Astrocyte (in vitro differentiated cells and primary cell): ENCODE measurements at regions not wholly inside any gene's neighbourhood (a gene's known extent, or its start where the extent isn't known, plus 50 kb on each side); places are given as distances from the start of the nearest gene placed in this dataset.

Experiments used
- DNase-seq: peaks from one replicate; pipeline ENCODE4 v3.0.0-alpha.2; 2010; ENCODE audit warnings: low read depth
- FAIRE-seq: peaks from 2 replicates; lab custom pipeline; 2011; peaks lifted over from hg19 to GRCh38; lab: Jason Lieb, UNC
- H2AFZ ChIP-seq: 2 replicates; pipeline ENCODE4 v1.6.0; 2012; ENCODE audit warnings: low read depth, low read length, inconsistent platforms
- H3K27ac ChIP-seq: 2 replicates; pipeline ENCODE4 v1.5.1; 2011; ENCODE audit warnings: low read depth, low read length, inconsistent platforms
- H3K27me3 ChIP-seq: 2 replicates; pipeline ENCODE4 v1.6.0; 2011; ENCODE audit warnings: low read length, inconsistent platforms; ENCODE audit not compliant: insufficient read depth
- H3K36me3 ChIP-seq: 2 replicates; pipeline ENCODE4 v1.5.1; 2011; ENCODE audit warnings: low read length, inconsistent platforms; ENCODE audit not compliant: insufficient read depth
- H3K4me1 ChIP-seq: 2 replicates; pipeline ENCODE4 v1.5.1; 2011; ENCODE audit warnings: low read length, inconsistent platforms; ENCODE audit not compliant: insufficient read depth
- H3K4me2 ChIP-seq: 2 replicates; pipeline ENCODE4 v1.6.0; 2012; ENCODE audit warnings: low read length, inconsistent platforms
- H3K4me3 ChIP-seq: 2 replicates; pipeline ENCODE4 v1.5.1; 2011; ENCODE audit warnings: low read depth, mild to moderate bottlenecking, low read length, inconsistent platforms; ENCODE audit not compliant: insufficient read depth
- H3K79me2 ChIP-seq: 2 replicates; pipeline ENCODE4 v1.6.0; 2012; ENCODE audit warnings: mild to moderate bottlenecking, low read length, inconsistent platforms; ENCODE audit not compliant: insufficient read depth
- H3K9ac ChIP-seq: 2 replicates; pipeline ENCODE4 v1.6.0; 2012; ENCODE audit warnings: mild to moderate bottlenecking, low read length, inconsistent platforms
- H3K9me3 ChIP-seq: 2 replicates; pipeline ENCODE4 v1.5.1; 2012; ENCODE audit warnings: low read depth, mild to moderate bottlenecking, low read length, inconsistent platforms; ENCODE audit not compliant: insufficient read depth
- H4K20me1 ChIP-seq: 2 replicates; pipeline ENCODE4 v1.6.0; 2012; ENCODE audit warnings: low read length, inconsistent platforms; ENCODE audit not compliant: insufficient read depth
- H3K27ac Mint-ChIP-seq: one replicate; pipeline ENCODE4 v1.8.0; 2021; ENCODE audit warnings: mild to moderate bottlenecking, mixed read lengths; ENCODE audit not compliant: unreplicated experiment
- H3K27me3 Mint-ChIP-seq: one replicate; pipeline ENCODE4 v1.8.0; 2021; ENCODE audit warnings: low read depth, mixed read lengths; ENCODE audit not compliant: unreplicated experiment
- H3K36me3 Mint-ChIP-seq: one replicate; pipeline ENCODE4 v1.8.0; 2021; ENCODE audit warnings: low read depth, mixed read lengths; ENCODE audit not compliant: unreplicated experiment
- H3K4me1 Mint-ChIP-seq: one replicate; pipeline ENCODE4 v1.8.0; 2021; ENCODE audit warnings: low read depth, mixed read lengths; ENCODE audit not compliant: unreplicated experiment
- H3K4me3 Mint-ChIP-seq: one replicate; pipeline ENCODE4 v1.8.0; 2021; ENCODE audit warnings: mild to moderate bottlenecking, moderate library complexity, mixed read lengths; ENCODE audit not compliant: unreplicated experiment
- H3K9me3 Mint-ChIP-seq: one replicate; pipeline ENCODE4 v1.8.0; 2021; ENCODE audit warnings: mild to moderate bottlenecking, mixed read lengths; ENCODE audit not compliant: unreplicated experiment
- EZH2 ChIP-seq: IDR thresholded peaks from 2 replicates; pipeline ENCODE4 v1.6.1; 2012; ENCODE audit warnings: mild to moderate bottlenecking, low read length, inconsistent platforms; ENCODE audit not compliant: insufficient read depth
- TF ChIP-seq, protein P1 (sequence below): IDR thresholded peaks from 2 replicates; pipeline ENCODE4 v1.5.1; 2011; ENCODE audit warnings: low read depth, mild to moderate bottlenecking, inconsistent platforms, low read length, moderate library complexity; ENCODE audit not compliant: insufficient read depth

GRCh38 chr14:40139657-40140056, 707.4 kb upstream of the FBXO33 start:
- H3K4me2 ChIP-seq = no peak overlapping the region
- no peaks in the 10 kb centered on the region for H3K36me3 ChIP-seq
- no peak for DNase-seq
- H3K9me3 ChIP-seq = no peaks in the 10 kb centered on the region
- no peaks in the 10 kb centered on the region for H3K9me3 Mint-ChIP-seq
- H3K9ac ChIP-seq = no peak overlapping the region
- H3K27me3 Mint-ChIP-seq = no peaks in the 10 kb centered on the region
- no peaks in the 10 kb centered on the region for H3K79me2 ChIP-seq
- H3K4me1 Mint-ChIP-seq = no peaks in the 10 kb centered on the region
- H3K27ac Mint-ChIP-seq = no peak overlapping the region
- H3K4me1 ChIP-seq = no peaks in the 10 kb centered on the region
- no peak overlapping the region for H2AFZ ChIP-seq
- no peak overlapping the region for H3K4me3 ChIP-seq
- H3K27ac ChIP-seq = no peak overlapping the region
- H3K27me3 ChIP-seq = no peaks in the 10 kb centered on the region
- TF ChIP-seq, protein P1, sequence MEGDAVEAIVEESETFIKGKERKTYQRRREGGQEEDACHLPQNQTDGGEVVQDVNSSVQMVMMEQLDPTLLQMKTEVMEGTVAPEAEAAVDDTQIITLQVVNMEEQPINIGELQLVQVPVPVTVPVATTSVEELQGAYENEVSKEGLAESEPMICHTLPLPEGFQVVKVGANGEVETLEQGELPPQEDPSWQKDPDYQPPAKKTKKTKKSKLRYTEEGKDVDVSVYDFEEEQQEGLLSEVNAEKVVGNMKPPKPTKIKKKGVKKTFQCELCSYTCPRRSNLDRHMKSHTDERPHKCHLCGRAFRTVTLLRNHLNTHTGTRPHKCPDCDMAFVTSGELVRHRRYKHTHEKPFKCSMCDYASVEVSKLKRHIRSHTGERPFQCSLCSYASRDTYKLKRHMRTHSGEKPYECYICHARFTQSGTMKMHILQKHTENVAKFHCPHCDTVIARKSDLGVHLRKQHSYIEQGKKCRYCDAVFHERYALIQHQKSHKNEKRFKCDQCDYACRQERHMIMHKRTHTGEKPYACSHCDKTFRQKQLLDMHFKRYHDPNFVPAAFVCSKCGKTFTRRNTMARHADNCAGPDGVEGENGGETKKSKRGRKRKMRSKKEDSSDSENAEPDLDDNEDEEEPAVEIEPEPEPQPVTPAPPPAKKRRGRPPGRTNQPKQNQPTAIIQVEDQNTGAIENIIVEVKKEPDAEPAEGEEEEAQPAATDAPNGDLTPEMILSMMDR = no peak
- TF ChIP-seq EZH2 = no peak
- no peak overlapping the region for H3K4me3 Mint-ChIP-seq
- H3K36me3 Mint-ChIP-seq = no peaks in the 10 kb centered on the region
- no peaks in the 10 kb centered on the region for H4K20me1 ChIP-seq
- no peak for FAIRE-seq

- Histone ChIP-seq H3K27ac (no peak overlapping the region), H3K4me2 (no peak overlapping the region), H3K9ac (no peak overlapping the region), H3K9me3 (no peaks in the 10 kb centered on the region), H2AFZ (no peak overlapping the region), H3K4me3 (no peak overlapping the region), H3K36me3 (no peaks in the 10 kb centered on the region), H4K20me1 (no peaks in the 10 kb centered on the region), H3K79me2 (no peaks in the 10 kb centered on the region), H3K4me1 (no peaks in the 10 kb centered on the region), H3K27me3 (no peaks in the 10 kb centered on the region)
- no peaks in the 10 kb centered on the region for H3K4me1 Mint-ChIP-seq
- no peak for FAIRE-seq
- no peaks in the 10 kb centered on the region for H3K9me3 Mint-ChIP-seq
- TF ChIP-seq EZH2 = no peak
- TF ChIP-seq, protein P1 = no peak
- H3K27ac Mint-ChIP-seq = no peak overlapping the region
- no peak overlapping the region for H3K4me3 Mint-ChIP-seq
- DNase-seq = no peak
- no peaks in the 10 kb centered on the region for H3K27me3 Mint-ChIP-seq
- no peaks in the 10 kb centered on the region for H3K36me3 Mint-ChIP-seq
These were observed 701.2 kb upstream of the FBXO33 start for GRCh38 chr14:40133463-40133862.

DNA sequence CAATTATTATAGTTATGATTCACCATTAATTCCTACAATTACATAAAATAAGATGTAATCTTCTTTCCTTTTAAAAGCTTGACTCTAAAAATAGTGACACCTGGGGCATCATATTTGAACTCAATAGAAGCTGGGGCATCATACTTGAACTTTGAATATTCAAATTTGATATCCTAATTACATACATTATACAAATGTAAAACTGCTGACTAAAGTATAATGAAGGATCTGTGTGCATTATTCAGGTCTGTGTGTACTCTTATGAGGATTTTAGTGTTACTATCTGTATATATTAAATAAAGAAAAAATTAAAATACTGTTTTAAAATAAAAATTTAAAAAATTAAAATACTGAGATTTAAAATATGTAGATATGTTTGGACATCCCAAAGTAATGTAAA, 696.9 kb upstream of the FBXO33 start:
- no peak for FAIRE-seq
- H3K27ac Mint-ChIP-seq = no peak overlapping the region

More for the DNA sequence above, 696.9 kb upstream of the FBXO33 start:
- H2AFZ ChIP-seq = no peak overlapping the region
- H3K36me3 ChIP-seq = no peaks in the 10 kb centered on the region
- Mint-ChIP-seq H3K4me3 (no peak overlapping the region), H3K36me3 (no peaks in the 10 kb centered on the region), H3K27me3 (no peaks in the 10 kb centered on the region), H3K4me1 (no peaks in the 10 kb centered on the region), H3K9me3 (no peaks in the 10 kb centered on the region)
- no peaks in the 10 kb centered on the region for H3K9me3 ChIP-seq
- TF ChIP-seq, protein P1 = no peak
- no peak for TF ChIP-seq EZH2
- H3K79me2 ChIP-seq = no peaks in the 10 kb centered on the region
- H3K4me3 ChIP-seq = no peak overlapping the region
- no peaks in the 10 kb centered on the region for H3K4me1 ChIP-seq
- no peak for DNase-seq
- no peak overlapping the region for H3K27ac ChIP-seq
- H3K27me3 ChIP-seq = no peaks in the 10 kb centered on the region
- no peaks in the 10 kb centered on the region for H4K20me1 ChIP-seq
- H3K4me2 ChIP-seq = no peak overlapping the region
- no peak overlapping the region for H3K9ac ChIP-seq
